SKM-1 (cell line): ENCODE measurements at regions not wholly inside any gene's neighbourhood (a gene's known extent, or its start where the extent isn't known, plus 50 kb on each side); places are given as distances from the start of the nearest gene placed in this dataset.
A peak's percentile ranks its signal among the peaks of the same experiment; 100 is the strongest.
"Not testable (repeated sequence)": the region's sequence is repeated elsewhere in the genome, so short reads cannot be mapped to it uniquely, and the experiment has no call there.

Experiments
- DNase-seq: peaks from one replicate; lab custom pipeline; 2025; ENCODE audit not compliant: unreplicated experiment; lab: John Stamatoyannopoulos, UW

GRCh38 chr7:112938863-112939573 is 147.6 kb downstream of the GPR85 start:
- DNase-seq, result no peak

- DNase-seq, result no peak
These were observed 147.6 kb upstream of the TMEM168 start for GRCh38 chr7:112937651-112938415.

- DNase-seq, result no peak
These were observed 143.4 kb upstream of the TMEM168 start for GRCh38 chr7:112933598-112933997.

- peak; percentile 41 for DNase-seq
These were observed 140.6 kb upstream of the TMEM168 start for GRCh38 chr7:112930787-112931186.

- DNase-seq, result no peak
These were observed 139.2 kb upstream of the TMEM168 start for GRCh38 chr7:112929421-112929820.

- DNase-seq, result no peak
These were observed 135.8 kb upstream of the TMEM168 start for GRCh38 chr7:112926018-112926417.

- not testable (repeated sequence) for DNase-seq
These were observed 132.4 kb upstream of the TMEM168 start for GRCh38 chr7:112922546-112922945.

- not testable (repeated sequence) for DNase-seq
These were observed 126.2 kb upstream of the TMEM168 start for GRCh38 chr7:112916431-112916830.

- no peak for DNase-seq
These were observed 117.9 kb upstream of the TMEM168 start for GRCh38 chr7:112908086-112908485.

GRCh38 chr7:112907658-112908057 is 117.5 kb upstream of the TMEM168 start:
- no peak for DNase-seq

GRCh38 chr7:112905950-112906349 is 115.8 kb upstream of the TMEM168 start:
- DNase-seq, result no peak

- no peak for DNase-seq
These were observed 115.2 kb upstream of the TMEM168 start for GRCh38 chr7:112905413-112905812.

GRCh38 chr7:112898432-112899290 is 108.5 kb upstream of the TMEM168 start:
- peak; percentile 55 for DNase-seq

- no peak for DNase-seq
These were observed 107.7 kb upstream of the TMEM168 start for GRCh38 chr7:112897839-112898431.

GRCh38 chr7:112896026-112896601 is 105.9 kb upstream of the TMEM168 start:
- DNase-seq, result no peak

GRCh38 chr7:112892263-112892662 is 102.1 kb upstream of the TMEM168 start:
- DNase-seq, result no peak

GRCh38 chr7:112891698-112892097 is 101.5 kb upstream of the TMEM168 start:
- no peak for DNase-seq

GRCh38 chr7:112889834-112890438 is 99.7 kb upstream of the TMEM168 start:
- DNase-seq, result no peak

- DNase-seq, result no peak
These were observed 99.1 kb upstream of the TMEM168 start for GRCh38 chr7:112889268-112889667.

- DNase-seq, result no peak
These were observed 98.6 kb upstream of the TMEM168 start for GRCh38 chr7:112888781-112889180.
